CD4-positive, alpha-beta T cell (primary cell): ENCODE measurements at regions not wholly inside any gene's neighbourhood (a gene's known extent, or its start where the extent isn't known, plus 50 kb on each side); places are given as distances from the start of the nearest gene placed in this dataset.

Experiments
- ATAC-seq: fragments of 200-7000 bp; cut with Tn5 transposase; one replicate; pipeline ENCODE4 v1.10.0; 2022; ENCODE audit warnings: mild to moderate bottlenecking; ENCODE audit not compliant: poor library complexity
- CTCF ChIA-PET: fragments of 350-600 bp; sonication (Branson Sonifier 250); formaldehyde crosslinking; loops from one replicate; lab custom pipeline; 2021; ENCODE audit warnings: antibody characterized with exemption, inconsistent platforms; lab: Charles Lee
- POLR2A ChIA-PET: fragments of 350-600 bp; sonication (Branson Sonifier 250); formaldehyde crosslinking; loops from one replicate; lab custom pipeline; 2021; ENCODE audit warnings: antibody characterized with exemption, inconsistent platforms; lab: Charles Lee
- DNase-seq, 14 experiments: peaks; one replicate each; pipeline ENCODE4 v3.0.0-alpha.2; 2013 to 2020; ENCODE audit warnings: mixed read lengths in 2 of 14
- H3K27ac ChIP-seq, 2 donors: one replicate each; pipeline versions ENCODE4 v1.5.1 to v1.7.0; 2013; ENCODE audit warnings: low read length in 2 of 2, low read depth in 1 of 2, mild to moderate bottlenecking in 1 of 2
- H3K27me3 ChIP-seq, 2 experiments: 1 replicate in 1 of 2; 2 replicates in 1 of 2; pipeline versions ENCODE4 v1.6.1 to v1.7.0; 2013; ENCODE audit warnings: low read length in 2 of 2, control low read depth in 1 of 2, mild to moderate bottlenecking in 1 of 2, moderate library complexity in 1 of 2; ENCODE audit not compliant: insufficient read depth in 2 of 2, control insufficient read depth in 1 of 2
- H3K36me3 ChIP-seq: one replicate; pipeline ENCODE4 v1.6.1; 2013; ENCODE audit warnings: low read length, control low read depth; ENCODE audit not compliant: insufficient read depth
- H3K4me1 ChIP-seq: one replicate; pipeline ENCODE4 v1.6.1; 2013; ENCODE audit warnings: low read length, control low read depth; ENCODE audit not compliant: insufficient read depth
- H3K4me3 ChIP-seq: one replicate; pipeline ENCODE4 v1.5.1; 2013; ENCODE audit warnings: mild to moderate bottlenecking, low read length, moderate library complexity
- H3K9me3 ChIP-seq, 2 experiments: 1 replicate in 1 of 2; 2 replicates in 1 of 2; pipeline versions ENCODE4 v1.6.1 to v1.7.0; 2013; ENCODE audit warnings: low read length in 2 of 2, mild to moderate bottlenecking in 2 of 2, control low read depth in 1 of 2, moderate library complexity in 1 of 2; ENCODE audit not compliant: control insufficient read depth in 1 of 2, insufficient read depth in 1 of 2
- H3K27ac Mint-ChIP-seq: one replicate; pipeline ENCODE4 v1.8.0; 2020; ENCODE audit warnings: mixed read lengths
- H3K27me3 Mint-ChIP-seq: one replicate; pipeline ENCODE4 v1.8.0; 2021; ENCODE audit warnings: mixed read lengths
- H3K36me3 Mint-ChIP-seq: one replicate; pipeline ENCODE4 v1.8.0; 2021; ENCODE audit warnings: low read depth, mixed read lengths
- H3K4me1 Mint-ChIP-seq: one replicate; pipeline ENCODE4 v1.8.0; 2021; ENCODE audit warnings: low read depth, mixed read lengths
- H3K4me3 Mint-ChIP-seq: one replicate; pipeline ENCODE4 v1.8.0; 2020; ENCODE audit warnings: mild to moderate bottlenecking, mixed read lengths
- H3K9me3 Mint-ChIP-seq: one replicate; pipeline ENCODE4 v1.8.0; 2020; ENCODE audit warnings: mixed read lengths
- CTCF ChIP-seq: fragments of 200-600 bp; IDR thresholded peaks from one replicate; pipeline ENCODE4 v1.8.0; 2022; ENCODE audit warnings: antibody characterized with exemption, mild to moderate bottlenecking
- intact Hi-C, 2 experiments: fragments of 100-400 bp; cut with DNase I in 1 of 2; cut with micrococcal nuclease in 1 of 2; formaldehyde crosslinking; loops; one replicate each; pipeline versions ENCODE4 v1.15.1 to v1.9.0; 2023 to 2025; cut with DNase I, micrococcal nuclease

- no peak for TF ChIP-seq CTCF
- H3K4me3 Mint-ChIP-seq, result no peak overlapping the region
- Histone ChIP-seq H3K27me3 (no peaks in the 10 kb centered on the region), H3K9me3 (no peaks in the 10 kb centered on the region), H3K27ac (no peak overlapping the region), H3K4me1 (no peaks in the 10 kb centered on the region), H3K4me3 (no peak overlapping the region), H3K36me3 (no peaks in the 10 kb centered on the region)
- H3K36me3 Mint-ChIP-seq, result no peaks in the 10 kb centered on the region
- POLR2A ChIA-PET, result no interaction called here
- no peaks in the 10 kb centered on the region for H3K4me1 Mint-ChIP-seq
- CTCF ChIA-PET, result interaction anchor here (1.3 kb wide), 1 partner anchor 15 kb away, joined by 3 read pairs; no protein-coding TSS in a partner anchor
- ATAC-seq (no peak), DNase-seq (no peak)
- H3K9me3 Mint-ChIP-seq, result no peaks in the 10 kb centered on the region
- H3K27me3 Mint-ChIP-seq, result peaks cover 6% of the 10 kb centered on the region
- intact Hi-C loops, result no loop called here
- no peak overlapping the region for H3K27ac Mint-ChIP-seq
Observed at GRCh38 chr6:146489468-146490151, 54.0 kb upstream of the RAB32 start.
